IPS-18a (cell line): ENCODE measurements at regions not wholly inside any gene's neighbourhood (a gene's known extent, or its start where the extent isn't known, plus 50 kb on each side); places are given as distances from the start of the nearest gene placed in this dataset.

Experiments used
- H3K27ac ChIP-seq: one replicate; pipeline ENCODE4 v1.5.1; 2013; ENCODE audit warnings: low read length
- H3K27me3 ChIP-seq: one replicate; pipeline ENCODE4 v1.6.1; 2013; ENCODE audit warnings: mild to moderate bottlenecking, low read length; ENCODE audit not compliant: control insufficient read depth, insufficient read depth
- H3K36me3 ChIP-seq: one replicate; pipeline ENCODE4 v1.6.1; 2013; ENCODE audit warnings: low read depth, low read length; ENCODE audit not compliant: control insufficient read depth
- H3K4me1 ChIP-seq: one replicate; pipeline ENCODE4 v1.6.1; 2013; ENCODE audit warnings: low read depth, low read length; ENCODE audit not compliant: control insufficient read depth
- H3K4me3 ChIP-seq: one replicate; pipeline ENCODE4 v1.5.1; 2013; ENCODE audit warnings: low read length
- H3K9ac ChIP-seq: one replicate; pipeline ENCODE4 v1.6.1; 2013; ENCODE audit warnings: mild to moderate bottlenecking, low read length, moderate library complexity
- H3K9me3 ChIP-seq: one replicate; pipeline ENCODE4 v1.6.1; 2013; ENCODE audit warnings: low read depth, low read length; ENCODE audit not compliant: control insufficient read depth

- Histone ChIP-seq H3K9me3 (no peaks in the 10 kb centered on the region), H3K4me1 (no peaks in the 10 kb centered on the region)
Observed at GRCh38 chr16:80142281-80142680, 398.5 kb upstream of the DYNLRB2 start.

GRCh38 chr16:80129791-80130190 is 411.0 kb upstream of the DYNLRB2 start:
- Histone ChIP-seq H3K27me3 (no peaks in the 10 kb centered on the region), H3K9ac (no peak overlapping the region), H3K27ac (no peak overlapping the region), H3K4me3 (no peak overlapping the region), H3K4me1 (no peaks in the 10 kb centered on the region), H3K36me3 (no peaks in the 10 kb centered on the region), H3K9me3 (no peaks in the 10 kb centered on the region)

More at GRCh38 chr16:80142281-80142680, 398.5 kb upstream of the DYNLRB2 start:
- Histone ChIP-seq H3K27ac (no peak overlapping the region), H3K36me3 (no peaks in the 10 kb centered on the region), H3K9ac (no peak overlapping the region), H3K27me3 (no peaks in the 10 kb centered on the region), H3K4me3 (no peak overlapping the region)

- Histone ChIP-seq H3K9me3 (no peaks in the 10 kb centered on the region), H3K4me1 (no peaks in the 10 kb centered on the region), H3K9ac (no peak overlapping the region), H3K27me3 (no peaks in the 10 kb centered on the region), H3K36me3 (no peaks in the 10 kb centered on the region), H3K27ac (no peak overlapping the region), H3K4me3 (no peak overlapping the region)
Observed at GRCh38 chr16:80125677-80126076, 415.1 kb upstream of the DYNLRB2 start.

- Histone ChIP-seq H3K9ac (no peak overlapping the region), H3K4me3 (no peak overlapping the region), H3K27me3 (no peaks in the 10 kb centered on the region), H3K9me3 (no peaks in the 10 kb centered on the region), H3K4me1 (no peaks in the 10 kb centered on the region), H3K27ac (no peak overlapping the region), H3K36me3 (no peaks in the 10 kb centered on the region)
Observed at GRCh38 chr16:80123189-80123588, 417.6 kb upstream of the DYNLRB2 start.

GRCh38 chr16:80122115-80122514 is 418.7 kb upstream of the DYNLRB2 start:
- H3K4me1 ChIP-seq, result no peaks in the 10 kb centered on the region
- no peak overlapping the region for H3K27ac ChIP-seq
- no peaks in the 10 kb centered on the region for H3K36me3 ChIP-seq
- H3K9ac ChIP-seq, result no peak overlapping the region
- no peak overlapping the region for H3K4me3 ChIP-seq
- no peaks in the 10 kb centered on the region for H3K9me3 ChIP-seq
- H3K27me3 ChIP-seq, result no peaks in the 10 kb centered on the region

GRCh38 chr16:80121522-80121909 is 419.3 kb upstream of the DYNLRB2 start:
- Histone ChIP-seq H3K36me3 (no peaks in the 10 kb centered on the region), H3K27ac (no peak overlapping the region), H3K4me1 (no peaks in the 10 kb centered on the region), H3K9ac (no peak overlapping the region), H3K9me3 (no peaks in the 10 kb centered on the region), H3K4me3 (no peak overlapping the region), H3K27me3 (no peaks in the 10 kb centered on the region)

- no peaks in the 10 kb centered on the region for H3K27me3 ChIP-seq
- no peak overlapping the region for H3K27ac ChIP-seq
- no peaks in the 10 kb centered on the region for H3K36me3 ChIP-seq
- H3K9me3 ChIP-seq, result no peaks in the 10 kb centered on the region
- H3K4me3 ChIP-seq, result no peak overlapping the region
- no peaks in the 10 kb centered on the region for H3K4me1 ChIP-seq
- no peak overlapping the region for H3K9ac ChIP-seq
Observed at GRCh38 chr16:80120899-80121521, 419.8 kb upstream of the DYNLRB2 start.

- Histone ChIP-seq H3K27ac (no peak overlapping the region), H3K9me3 (no peaks in the 10 kb centered on the region), H3K4me3 (no peak overlapping the region), H3K36me3 (no peaks in the 10 kb centered on the region), H3K27me3 (no peaks in the 10 kb centered on the region), H3K9ac (no peak overlapping the region), H3K4me1 (no peaks in the 10 kb centered on the region)
Observed at GRCh38 chr16:80117556-80118130, 423.1 kb upstream of the DYNLRB2 start.

- Histone ChIP-seq H3K4me3 (no peak overlapping the region), H3K27me3 (no peaks in the 10 kb centered on the region), H3K9me3 (no peaks in the 10 kb centered on the region), H3K27ac (no peak overlapping the region), H3K36me3 (no peaks in the 10 kb centered on the region), H3K9ac (no peak overlapping the region), H3K4me1 (no peaks in the 10 kb centered on the region)
Observed at GRCh38 chr16:80116711-80117110, 424.1 kb upstream of the DYNLRB2 start.

GRCh38 chr16:80114699-80115098 is 426.1 kb upstream of the DYNLRB2 start:
- H3K9ac ChIP-seq, result no peak overlapping the region
- no peak overlapping the region for H3K27ac ChIP-seq

GRCh38 chr16:80113873-80114574 is 426.8 kb upstream of the DYNLRB2 start:
- H3K27me3 ChIP-seq, result no peaks in the 10 kb centered on the region
- no peaks in the 10 kb centered on the region for H3K36me3 ChIP-seq
- H3K27ac ChIP-seq, result no peak overlapping the region
- no peak overlapping the region for H3K4me3 ChIP-seq
- H3K9ac ChIP-seq, result no peak overlapping the region
- H3K9me3 ChIP-seq, result no peaks in the 10 kb centered on the region
- no peaks in the 10 kb centered on the region for H3K4me1 ChIP-seq

More at GRCh38 chr16:80114699-80115098, 426.1 kb upstream of the DYNLRB2 start:
- H3K4me3 ChIP-seq, result no peak overlapping the region
- H3K27me3 ChIP-seq, result no peaks in the 10 kb centered on the region
- no peaks in the 10 kb centered on the region for H3K9me3 ChIP-seq
- H3K36me3 ChIP-seq, result no peaks in the 10 kb centered on the region
- H3K4me1 ChIP-seq, result no peaks in the 10 kb centered on the region

GRCh38 chr16:80109581-80109980 is 431.2 kb upstream of the DYNLRB2 start:
- Histone ChIP-seq H3K4me1 (no peaks in the 10 kb centered on the region), H3K9me3 (no peaks in the 10 kb centered on the region), H3K36me3 (no peaks in the 10 kb centered on the region), H3K27me3 (no peaks in the 10 kb centered on the region), H3K27ac (no peak overlapping the region), H3K9ac (no peak overlapping the region), H3K4me3 (no peak overlapping the region)
